GM21717 (cell line): ENCODE measurements at regions not wholly inside any gene's neighbourhood (a gene's known extent, or its start where the extent isn't known, plus 50 kb on each side); places are given as distances from the start of the nearest gene placed in this dataset.
"Not testable (repeated sequence)": the region's sequence is repeated elsewhere in the genome, so short reads cannot be mapped to it uniquely, and the experiment has no call there.

Experiments
- ATAC-seq: cut with Tn5 transposase; IDR thresholded peaks from one replicate; pipeline ENCODE4 v1.9.1; 2021; ENCODE audit warnings: mild to moderate bottlenecking, moderate library complexity; ENCODE audit not compliant: unreplicated experiment

GRCh38 chr9:97105220-97105619 is 66.3 kb upstream of the CTSV start:
- ATAC-seq: not testable (repeated sequence)

GRCh38 chr9:97103613-97104383 is 64.9 kb upstream of the CTSV start:
- not testable (repeated sequence) for ATAC-seq

GRCh38 chr9:97099540-97099939 is 60.6 kb upstream of the CTSV start:
- ATAC-seq: not testable (repeated sequence)

DNA sequence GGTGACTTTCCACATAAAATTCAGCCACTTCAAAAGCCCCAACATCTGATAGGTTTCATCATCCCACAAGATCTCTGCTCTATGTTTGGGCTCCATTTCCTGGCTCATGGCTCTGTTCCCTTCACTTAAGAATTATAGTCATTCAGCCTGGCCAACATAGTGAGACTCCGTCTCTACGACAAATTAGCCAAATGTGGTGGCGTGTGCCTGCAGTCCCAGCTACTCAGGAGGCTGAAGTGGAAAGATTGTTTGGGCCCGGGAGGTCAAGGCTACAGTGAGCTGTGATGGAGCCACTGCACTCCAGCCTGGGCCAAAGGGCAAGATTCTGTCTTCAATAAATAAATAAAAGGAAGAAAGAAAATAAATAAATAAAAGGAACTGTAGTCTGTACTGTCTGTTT is 57.9 kb upstream of the CTSV start:
- no peak for ATAC-seq

GRCh38 chr9:97089361-97089760 is 50.4 kb upstream of the CTSV start:
- not testable (repeated sequence) for ATAC-seq
